SH-SY5Y (cell line): ENCODE measurements at regions not wholly inside any gene's neighbourhood (a gene's known extent, or its start where the extent isn't known, plus 50 kb on each side); places are given as distances from the start of the nearest gene placed in this dataset.

ENCODE experiments used
- GATA2 ChIP-seq: IDR thresholded peaks from 2 replicates; pipeline ENCODE4 v1.6.1; 2011; ENCODE audit warnings: mild to moderate bottlenecking, low read depth, low read length
- GATA3 ChIP-seq: IDR thresholded peaks from 2 replicates; pipeline ENCODE4 v1.6.1; 2011; ENCODE audit warnings: low read depth, mild to moderate bottlenecking, low read length, moderate library complexity

DNA sequence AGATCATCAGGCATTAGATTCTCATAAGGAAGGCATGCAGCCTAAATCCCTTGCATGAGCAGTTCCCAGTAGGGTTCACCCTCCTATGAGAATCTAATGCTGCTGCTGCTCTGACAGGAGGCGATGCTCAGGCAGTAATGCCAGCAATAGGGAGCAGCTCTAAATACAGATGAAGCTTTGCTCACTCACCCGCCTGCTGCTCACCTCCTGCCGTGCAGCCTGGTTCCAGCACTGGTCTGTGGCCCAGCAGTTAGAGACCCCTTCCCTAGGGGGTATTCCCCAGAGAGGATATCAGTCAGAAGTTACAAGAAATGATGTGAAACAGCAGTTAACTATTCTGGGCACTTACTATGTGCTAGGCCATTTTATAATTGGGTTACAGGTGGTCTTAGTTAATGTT, 226.0 kb downstream of the KCNJ3 start:
- no peak for TF ChIP-seq GATA2
- TF ChIP-seq GATA3: no peak
